Right lung (tissue), 2 donors: ENCODE measurements at regions not wholly inside any gene's neighbourhood (a gene's known extent, or its start where the extent isn't known, plus 50 kb on each side); places are given as distances from the start of the nearest gene placed in this dataset.
"Not testable (repeated sequence)": the region's sequence is repeated elsewhere in the genome, so short reads cannot be mapped to it uniquely, and the experiment has no call there.

Experiments
- DNase-seq, 2 donors: peaks; one replicate each; pipeline ENCODE4 v3.0.0-alpha.2; 2013

GRCh38 chr9:2354216-2354615, 267.4 kb upstream of the VLDLR start:
- DNase-seq = no peak

- DNase-seq = no peak
Measured at GRCh38 chr9:2354856-2355696, 266.5 kb upstream of the VLDLR start.

DNA sequence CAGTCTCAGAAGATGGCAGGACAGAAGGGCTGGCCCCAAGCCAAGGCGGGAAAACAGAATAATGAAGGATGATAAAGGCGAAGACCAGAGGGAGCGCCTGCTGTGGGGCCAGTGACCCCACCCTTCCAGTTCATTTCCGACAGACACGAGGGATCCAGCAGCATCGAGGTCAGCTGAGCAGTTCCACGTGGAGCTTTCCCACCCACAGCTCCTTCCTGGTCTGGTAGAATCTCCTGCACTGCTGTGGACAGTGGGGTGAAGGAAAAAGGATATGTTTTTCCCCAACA, 265.9 kb upstream of the VLDLR start:
- no peak for DNase-seq

- no peak for DNase-seq
Measured at GRCh38 chr9:2356041-2356790, 265.4 kb upstream of the VLDLR start.

DNA sequence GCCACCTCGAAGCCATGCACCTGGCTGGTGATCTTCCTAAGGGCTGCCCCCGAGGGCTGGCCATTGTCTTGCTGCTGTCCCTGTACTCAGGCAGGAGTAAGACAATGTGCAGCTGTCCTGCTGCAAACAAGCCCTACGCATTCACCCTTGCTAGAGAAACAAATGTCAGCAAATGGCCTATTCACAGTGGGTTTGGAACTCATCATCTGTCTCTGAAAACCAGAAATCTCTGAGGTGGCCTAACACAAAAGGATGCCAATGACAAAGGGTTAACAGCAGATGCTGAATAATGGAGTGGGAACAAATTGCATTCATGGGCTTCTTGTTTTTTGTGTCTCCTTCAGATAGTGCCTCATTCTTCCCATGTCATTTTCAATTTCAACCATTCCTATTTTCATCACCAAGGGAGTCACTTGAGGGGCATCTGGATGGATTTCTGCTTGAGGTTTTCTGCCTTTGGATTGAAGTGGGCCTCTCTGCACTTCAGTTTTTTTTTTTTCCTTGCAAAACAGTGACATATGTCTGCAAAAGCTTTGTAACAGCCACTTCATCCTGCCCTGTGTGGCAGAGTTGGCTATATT, 261.6 kb upstream of the VLDLR start:
- DNase-seq = peak; percentile 74 to 78

DNA sequence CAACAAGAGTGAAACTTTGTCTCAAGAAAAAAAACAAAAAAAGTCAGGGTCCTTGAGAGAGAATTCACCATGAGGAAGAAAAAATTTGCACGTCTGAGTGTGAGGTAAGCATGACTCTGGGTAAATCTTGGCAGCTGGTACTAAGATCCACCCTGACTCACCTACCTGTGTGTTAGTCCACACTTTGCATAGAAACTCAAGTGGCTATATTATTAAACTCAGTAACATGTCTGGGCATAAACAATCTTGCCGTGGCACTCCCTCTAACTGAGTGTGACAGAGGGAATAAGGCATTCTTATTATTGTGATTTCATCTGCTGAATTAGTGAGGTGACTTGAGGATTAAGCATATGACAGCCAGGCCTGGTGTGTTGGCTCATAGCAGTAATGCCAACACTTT, 259.4 kb upstream of the VLDLR start:
- DNase-seq = no peak

DNA sequence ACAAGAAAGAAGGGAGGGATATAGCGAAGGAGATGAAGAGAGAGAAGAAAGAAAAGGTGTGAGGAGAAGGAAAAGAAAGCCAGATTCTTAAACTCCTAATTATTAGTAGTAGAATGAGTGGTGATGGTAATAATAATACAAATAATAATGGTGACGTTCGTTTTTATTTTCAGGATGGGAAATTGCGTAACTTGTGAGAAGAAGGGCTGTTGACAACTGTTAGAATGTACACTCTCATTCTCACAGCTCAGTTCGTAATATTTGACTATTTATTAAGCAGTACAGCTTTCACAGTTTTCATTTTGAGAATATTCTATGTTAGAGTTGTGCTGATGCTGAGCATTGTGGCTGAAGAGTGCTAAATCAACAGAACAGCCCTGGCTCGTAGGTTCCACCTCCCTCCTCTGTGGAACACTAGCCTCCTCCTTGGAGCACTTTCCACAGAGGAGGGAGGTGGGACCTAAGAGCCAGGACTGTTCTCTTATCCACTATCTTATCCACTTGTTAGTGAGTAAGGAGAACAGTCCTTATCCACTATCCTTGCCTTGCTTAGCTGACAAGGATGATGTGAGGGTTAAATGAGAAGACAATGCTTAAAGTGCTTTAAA, 258.3 kb upstream of the VLDLR start:
- no peak for DNase-seq

- no peak for DNase-seq
Measured at GRCh38 chr9:2363781-2364180, 257.8 kb upstream of the VLDLR start.

DNA sequence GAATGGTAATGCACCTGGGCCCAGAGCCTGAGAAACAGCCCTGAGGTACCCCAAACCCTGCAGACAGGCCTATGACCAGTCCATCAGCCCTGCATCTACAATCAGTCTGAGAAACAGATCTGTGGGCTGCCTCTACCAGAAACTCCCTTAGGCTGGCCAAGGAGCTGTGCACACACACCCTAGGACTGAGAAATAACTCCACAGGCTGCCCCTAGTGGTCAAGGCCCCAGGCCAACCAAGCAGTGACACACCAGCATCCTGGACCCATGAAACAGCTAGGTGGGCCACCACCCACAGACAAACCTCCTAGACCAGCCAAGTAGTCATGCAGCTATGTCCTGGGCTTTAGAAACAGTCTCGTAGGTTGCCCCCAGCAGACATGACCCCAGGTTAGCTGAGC, 253.6 kb upstream of the VLDLR start:
- DNase-seq = no peak

DNA sequence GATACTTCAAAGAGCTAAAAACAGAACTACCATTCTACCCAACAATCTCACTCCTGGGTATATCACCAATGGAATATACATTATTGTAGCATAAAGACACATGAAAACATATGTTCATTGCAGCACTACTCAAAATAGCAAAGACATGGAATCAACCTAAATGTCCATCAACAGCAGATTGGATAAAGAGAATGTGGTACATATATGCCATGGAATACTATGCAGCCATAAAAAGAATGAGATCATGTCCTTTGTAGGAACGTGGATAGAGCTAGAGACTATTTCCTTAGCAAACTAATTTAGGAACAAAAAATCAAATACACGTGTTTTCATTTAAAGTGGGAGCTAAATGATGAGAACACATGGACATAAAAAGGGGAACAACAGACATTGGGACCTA, 247.9 kb upstream of the VLDLR start:
- no peak for DNase-seq

DNA sequence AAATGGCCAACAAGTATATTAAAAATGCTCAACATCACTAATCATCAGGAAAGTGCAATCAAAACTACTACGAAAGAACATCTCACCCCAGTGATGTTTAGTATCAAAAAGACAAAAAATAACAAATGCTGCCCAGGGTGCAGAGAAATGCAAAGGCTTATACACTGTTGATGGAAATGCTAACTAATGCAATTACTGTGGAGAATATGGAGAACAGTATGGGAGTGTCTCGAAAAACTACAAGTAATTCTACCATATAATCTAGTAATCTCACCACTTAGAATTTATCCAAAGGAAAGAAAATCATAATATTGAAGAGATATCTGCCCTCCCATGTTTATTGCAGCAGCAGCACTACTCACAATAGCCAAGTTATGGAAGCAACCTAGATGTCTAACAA, 246.5 kb upstream of the VLDLR start:
- no peak for DNase-seq

DNA sequence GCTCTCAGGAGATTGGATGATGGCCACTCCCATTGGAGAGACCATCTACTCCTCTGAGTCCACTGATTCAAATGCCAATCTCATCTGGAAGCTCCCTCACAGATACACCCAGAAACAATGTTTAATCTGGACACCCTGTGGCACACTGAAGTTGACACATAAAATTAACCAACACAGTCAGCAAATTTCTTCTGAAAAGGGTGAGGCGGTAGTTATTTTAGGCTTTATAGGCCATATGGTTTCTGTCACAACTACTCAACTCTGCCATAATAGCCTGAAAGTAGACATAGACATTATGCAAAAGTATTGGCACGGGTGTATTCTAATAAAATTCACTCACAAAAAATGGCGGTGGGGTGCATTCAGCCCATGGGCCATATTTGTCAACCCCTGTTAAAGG, 244.5 kb upstream of the VLDLR start:
- DNase-seq = peak; percentile 45 to 53

DNA sequence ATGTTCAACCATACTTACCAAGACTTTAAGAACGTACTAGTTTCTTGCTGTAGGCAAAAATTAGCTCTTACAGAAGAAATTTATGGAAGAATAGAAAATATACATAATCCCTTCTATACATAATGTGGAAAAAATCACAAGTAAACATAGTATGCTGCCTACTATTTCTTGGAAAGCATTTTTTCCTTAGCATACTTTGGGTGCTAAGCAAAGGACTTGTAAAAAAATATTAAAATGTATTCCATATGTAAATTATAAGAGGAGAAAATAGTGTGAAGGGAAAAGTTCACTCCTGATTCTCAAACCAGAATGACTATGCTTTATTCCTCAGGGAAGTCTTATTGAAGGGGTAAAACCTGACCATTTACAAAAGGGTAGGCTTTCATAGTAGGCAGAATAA, 243.8 kb upstream of the VLDLR start:
- DNase-seq = no peak

GRCh38 chr9:2378266-2378665, 243.3 kb upstream of the VLDLR start:
- DNase-seq = no peak

DNA sequence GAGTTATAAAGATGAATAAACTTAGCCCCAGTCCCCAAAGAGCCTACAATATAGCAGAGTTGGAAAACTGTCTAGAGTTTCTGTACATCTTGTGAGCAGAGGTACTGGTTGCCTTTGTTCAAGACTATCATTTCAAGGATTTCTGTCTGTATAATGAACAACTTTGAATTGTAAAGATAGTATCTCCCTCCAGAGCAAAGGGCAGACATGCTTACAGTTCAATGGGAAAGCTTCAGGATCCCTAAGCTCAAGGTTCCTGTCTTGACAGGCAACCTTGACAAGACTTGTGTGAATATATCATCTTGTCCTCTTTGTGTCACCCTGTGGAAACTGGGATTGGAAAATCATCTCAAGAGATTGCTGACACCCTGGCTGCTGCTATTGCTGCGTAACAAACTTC, 242.8 kb upstream of the VLDLR start:
- no peak for DNase-seq

- no peak for DNase-seq
Measured at GRCh38 chr9:2384741-2385140, 236.8 kb upstream of the VLDLR start.

DNA sequence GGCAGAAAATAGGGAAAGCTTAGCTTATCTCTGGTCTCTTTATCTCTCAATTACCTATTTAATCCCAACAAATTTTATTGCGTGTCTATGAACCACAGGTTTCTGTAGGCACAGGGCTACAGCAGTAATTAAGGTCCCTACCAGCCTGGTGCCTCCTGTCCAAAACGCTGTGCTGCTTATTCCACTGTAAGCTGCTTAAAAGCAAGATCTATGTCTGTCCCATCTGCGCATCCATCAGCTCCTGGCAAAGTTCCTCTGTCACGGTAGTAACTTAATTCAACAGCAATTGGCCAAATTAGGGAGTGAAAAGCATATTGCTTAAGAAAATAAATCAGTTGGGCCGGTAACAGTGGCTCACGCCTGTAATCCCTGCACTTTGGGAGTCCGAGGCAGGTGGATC, 235.8 kb upstream of the VLDLR start:
- DNase-seq = no peak

DNA sequence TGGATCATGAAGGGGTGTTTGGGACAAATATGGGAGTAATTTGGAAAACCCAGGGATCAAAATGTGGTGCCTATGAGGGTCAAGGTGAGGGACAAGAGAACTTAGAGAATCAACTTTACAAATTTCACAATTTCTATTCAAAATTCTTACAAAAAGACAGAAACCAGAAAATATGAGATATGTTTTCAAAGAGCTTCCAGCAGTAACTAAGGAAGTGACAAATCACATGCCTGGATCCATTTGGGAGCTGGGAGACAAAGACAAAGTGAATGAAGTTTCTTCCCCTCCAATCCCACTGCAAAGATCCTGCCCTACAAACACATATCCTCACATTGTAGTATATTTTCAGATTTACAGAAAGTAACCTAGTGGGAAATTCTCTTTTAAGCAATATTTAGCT, 235.0 kb upstream of the VLDLR start:
- DNase-seq = no peak

DNA sequence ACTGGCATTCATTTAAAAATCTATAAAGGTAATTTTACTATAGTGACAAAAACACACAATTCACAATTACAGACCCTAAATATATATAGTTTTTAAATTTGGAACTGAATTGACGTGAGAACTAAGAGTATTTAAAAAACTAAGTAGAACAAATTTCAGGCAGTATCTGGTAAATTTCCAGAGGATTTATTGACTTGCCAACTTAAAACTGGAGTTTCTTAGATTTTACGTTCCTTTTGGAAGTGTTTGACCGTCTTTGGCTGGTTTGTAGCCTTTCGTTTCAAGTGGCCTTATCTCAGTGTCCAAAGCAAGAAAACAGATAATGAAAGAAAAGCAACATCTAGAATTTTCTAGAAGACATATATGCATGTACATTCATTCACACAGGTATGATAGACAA, 234.4 kb upstream of the VLDLR start:
- no peak for DNase-seq

DNA sequence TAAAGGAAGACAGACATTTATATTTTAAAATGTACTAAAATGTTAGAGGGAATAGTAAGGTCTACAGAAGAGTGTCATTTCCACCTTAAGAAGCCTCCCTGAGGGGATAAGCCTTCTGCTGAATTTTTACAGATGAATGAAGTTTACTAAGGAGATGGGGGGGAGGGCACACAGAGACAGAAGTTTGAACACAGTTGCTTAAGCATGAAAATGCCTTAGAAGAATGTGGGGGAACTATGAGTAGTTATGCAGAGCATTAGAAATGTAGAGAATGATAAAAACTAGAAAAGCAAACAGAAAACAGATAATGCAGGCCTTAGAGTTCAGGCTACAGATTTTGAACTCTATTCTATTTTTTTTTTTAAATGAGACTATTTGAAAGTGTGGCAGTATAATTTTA, 232.2 kb upstream of the VLDLR start:
- DNase-seq = no peak

DNA sequence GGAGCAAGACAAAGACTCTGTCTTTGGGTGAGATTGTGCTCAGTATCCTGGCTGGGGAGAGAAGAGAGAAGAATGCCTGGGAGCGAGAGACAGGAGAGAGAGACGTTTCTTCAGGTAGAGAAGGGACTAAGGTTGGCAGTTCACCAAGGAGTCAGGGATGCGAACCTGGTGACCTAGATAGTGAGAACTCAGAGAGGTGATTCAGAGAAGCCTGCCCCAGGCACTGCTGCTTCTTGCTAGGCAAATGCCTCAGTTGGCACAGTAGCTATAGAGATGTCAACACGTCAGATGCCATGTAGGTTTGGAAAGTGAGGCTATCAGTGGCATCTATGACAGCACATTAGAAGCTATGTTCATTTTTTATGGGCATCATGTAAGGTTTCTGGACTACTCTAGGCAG, 231.6 kb upstream of the VLDLR start:
- DNase-seq = no peak

DNA sequence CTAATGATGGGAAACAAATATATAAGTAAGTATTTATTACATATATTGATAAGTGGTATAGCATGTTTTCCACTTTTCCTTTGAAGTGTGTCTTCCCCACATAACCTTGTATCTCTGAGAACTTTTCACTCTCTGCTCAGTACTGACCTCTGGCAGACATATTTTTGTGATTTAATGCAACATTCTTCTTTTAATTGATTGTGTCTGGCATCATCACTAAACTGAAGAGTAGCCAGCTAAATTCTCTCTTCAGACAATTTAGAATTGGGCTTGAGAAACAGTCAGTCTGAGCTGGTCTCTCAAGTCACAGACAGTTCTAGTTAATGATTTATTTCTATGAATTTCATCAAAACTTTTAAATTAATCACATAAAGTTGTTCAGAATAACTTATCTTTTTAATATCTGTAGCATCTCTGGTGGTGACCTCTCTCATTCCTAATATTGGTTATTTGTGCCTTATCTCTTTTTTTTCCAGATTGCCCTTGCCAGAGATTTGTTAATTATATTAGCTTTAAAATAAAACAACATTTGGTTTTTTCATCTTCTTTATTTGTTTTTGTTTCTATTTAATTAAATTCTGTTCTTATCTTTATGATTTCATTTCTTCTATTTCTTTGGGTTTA, 230.0 kb upstream of the VLDLR start:
- not testable (repeated sequence) for DNase-seq
